Bronchial epithelial cell (primary cell): ENCODE measurements at regions not wholly inside any gene's neighbourhood (a gene's known extent, or its start where the extent isn't known, plus 50 kb on each side); places are given as distances from the start of the nearest gene placed in this dataset.

Experiments
- DNase-seq: peaks from one replicate; pipeline ENCODE4 v3.0.0-alpha.2; 2010; ENCODE audit warnings: low read depth
- FAIRE-seq: peaks from 2 replicates; lab custom pipeline; 2011; peaks lifted over from hg19 to GRCh38; lab: Jason Lieb, UNC
- H3K27me3 ChIP-seq: 2 replicates; pipeline ENCODE4 v1.5.1; 2011; ENCODE audit warnings: low read length; ENCODE audit not compliant: control insufficient read depth, insufficient read depth
- H3K36me3 ChIP-seq: 2 replicates; pipeline ENCODE4 v1.5.1; 2011; ENCODE audit warnings: low read length; ENCODE audit not compliant: control insufficient read depth, insufficient read depth
- H3K4me3 ChIP-seq: 2 replicates; pipeline ENCODE4 v1.5.1; 2011; ENCODE audit warnings: mild to moderate bottlenecking, low read depth, low read length, control low read depth
- TF ChIP-seq, protein P1 (sequence below): IDR thresholded peaks from 2 replicates; pipeline ENCODE4 v1.5.1; 2011; ENCODE audit warnings: mild to moderate bottlenecking, moderate library complexity, low read length, control low read depth, inconsistent platforms; ENCODE audit not compliant: insufficient read depth, severe bottlenecking

DNA sequence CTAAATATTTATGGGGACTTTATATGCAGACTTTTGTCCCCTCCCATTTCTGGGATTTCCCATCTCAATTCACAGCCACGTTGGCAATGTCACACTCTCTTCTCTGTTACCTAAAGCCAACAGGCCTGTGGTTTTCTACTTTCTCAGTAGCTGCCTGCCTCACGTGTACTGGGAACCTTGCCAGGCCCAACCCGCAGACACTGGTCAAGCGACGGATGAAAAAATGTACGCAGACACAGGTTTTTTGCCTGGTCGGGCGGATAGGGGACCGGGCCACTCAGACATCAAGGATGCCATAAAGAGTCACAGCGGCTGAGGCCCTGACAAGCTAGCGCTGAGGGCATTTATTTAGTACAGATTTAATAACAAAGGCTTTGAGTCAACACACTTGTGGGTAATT is 204.4 kb upstream of the DPP6 start:
- no peaks in the 10 kb centered on the region for H3K27me3 ChIP-seq
- no peak for DNase-seq
- no peak overlapping the region for H3K4me3 ChIP-seq
- no peaks in the 10 kb centered on the region for H3K36me3 ChIP-seq
- TF ChIP-seq, protein P1, sequence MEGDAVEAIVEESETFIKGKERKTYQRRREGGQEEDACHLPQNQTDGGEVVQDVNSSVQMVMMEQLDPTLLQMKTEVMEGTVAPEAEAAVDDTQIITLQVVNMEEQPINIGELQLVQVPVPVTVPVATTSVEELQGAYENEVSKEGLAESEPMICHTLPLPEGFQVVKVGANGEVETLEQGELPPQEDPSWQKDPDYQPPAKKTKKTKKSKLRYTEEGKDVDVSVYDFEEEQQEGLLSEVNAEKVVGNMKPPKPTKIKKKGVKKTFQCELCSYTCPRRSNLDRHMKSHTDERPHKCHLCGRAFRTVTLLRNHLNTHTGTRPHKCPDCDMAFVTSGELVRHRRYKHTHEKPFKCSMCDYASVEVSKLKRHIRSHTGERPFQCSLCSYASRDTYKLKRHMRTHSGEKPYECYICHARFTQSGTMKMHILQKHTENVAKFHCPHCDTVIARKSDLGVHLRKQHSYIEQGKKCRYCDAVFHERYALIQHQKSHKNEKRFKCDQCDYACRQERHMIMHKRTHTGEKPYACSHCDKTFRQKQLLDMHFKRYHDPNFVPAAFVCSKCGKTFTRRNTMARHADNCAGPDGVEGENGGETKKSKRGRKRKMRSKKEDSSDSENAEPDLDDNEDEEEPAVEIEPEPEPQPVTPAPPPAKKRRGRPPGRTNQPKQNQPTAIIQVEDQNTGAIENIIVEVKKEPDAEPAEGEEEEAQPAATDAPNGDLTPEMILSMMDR, result no peak
- no peak for FAIRE-seq

DNA sequence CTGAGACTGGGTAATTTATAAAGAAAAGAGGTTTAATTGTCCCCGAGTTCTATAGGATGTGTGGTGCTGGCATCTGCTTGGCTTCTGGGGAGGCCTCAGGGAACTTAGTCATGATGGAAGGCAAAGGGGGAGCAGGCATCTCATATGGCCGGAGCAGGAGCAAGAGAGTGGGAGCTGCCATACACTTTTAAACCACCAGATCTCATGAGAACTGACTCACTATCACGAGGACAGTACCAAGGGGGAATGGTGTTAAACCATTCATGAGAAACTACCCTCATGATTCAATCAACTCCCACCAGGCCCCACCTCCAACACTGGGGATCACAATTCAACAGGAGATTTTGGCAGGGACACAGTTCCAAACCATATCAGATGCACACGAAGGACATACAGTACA is 199.9 kb upstream of the DPP6 start:
- DNase-seq, result no peak
- Histone ChIP-seq H3K27me3 (no peaks in the 10 kb centered on the region), H3K4me3 (no peak overlapping the region), H3K36me3 (no peaks in the 10 kb centered on the region)
- FAIRE-seq, result no peak
- TF ChIP-seq, protein P1, result no peak

DNA sequence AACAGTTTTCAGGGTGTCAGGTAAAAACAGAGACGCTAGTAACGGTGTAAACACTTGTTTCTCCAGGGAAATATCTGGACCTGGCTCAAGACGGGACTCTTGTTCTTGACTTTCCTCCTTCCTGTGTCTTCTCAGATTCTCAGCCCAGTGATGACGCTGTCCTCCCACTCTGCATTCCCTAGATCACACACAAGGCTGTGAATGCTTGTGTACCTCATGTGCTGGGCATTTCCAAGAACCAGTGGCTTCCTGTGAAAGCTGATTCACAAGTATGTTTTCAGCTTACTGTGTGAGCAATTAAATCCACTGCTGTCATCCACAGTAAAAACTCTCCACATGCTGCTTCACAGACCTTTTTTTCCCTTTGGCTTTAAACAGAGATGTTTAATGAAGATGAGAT is 193.8 kb upstream of the DPP6 start:
- TF ChIP-seq, protein P1, result no peak
- Histone ChIP-seq H3K4me3 (no peak overlapping the region), H3K36me3 (no peaks in the 10 kb centered on the region), H3K27me3 (no peaks in the 10 kb centered on the region)
- DNase-seq (no peak), FAIRE-seq (no peak)

DNA sequence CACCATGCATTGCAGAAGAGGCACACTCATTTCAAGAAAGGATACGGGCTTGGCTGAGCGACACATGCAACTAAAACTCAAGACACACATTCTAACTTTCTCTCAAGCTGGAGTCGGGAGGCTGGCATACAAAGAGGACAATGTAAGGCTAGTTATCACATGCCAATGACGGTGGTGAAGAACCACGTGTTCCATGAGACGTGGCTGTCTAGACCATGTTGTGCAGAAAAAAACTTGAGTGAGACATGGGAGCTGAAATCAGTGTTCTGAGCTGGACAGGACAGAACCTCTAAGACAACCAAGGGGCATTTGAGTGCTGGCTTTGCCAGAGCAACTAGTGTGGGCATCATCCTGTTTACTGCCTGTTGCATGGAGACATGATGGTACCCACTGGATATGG is 193.0 kb upstream of the DPP6 start:
- Histone ChIP-seq H3K36me3 (no peaks in the 10 kb centered on the region), H3K4me3 (no peak overlapping the region), H3K27me3 (no peaks in the 10 kb centered on the region)
- FAIRE-seq (peak; percentile 60), DNase-seq (no peak)
- TF ChIP-seq, protein P1, result no peak

DNA sequence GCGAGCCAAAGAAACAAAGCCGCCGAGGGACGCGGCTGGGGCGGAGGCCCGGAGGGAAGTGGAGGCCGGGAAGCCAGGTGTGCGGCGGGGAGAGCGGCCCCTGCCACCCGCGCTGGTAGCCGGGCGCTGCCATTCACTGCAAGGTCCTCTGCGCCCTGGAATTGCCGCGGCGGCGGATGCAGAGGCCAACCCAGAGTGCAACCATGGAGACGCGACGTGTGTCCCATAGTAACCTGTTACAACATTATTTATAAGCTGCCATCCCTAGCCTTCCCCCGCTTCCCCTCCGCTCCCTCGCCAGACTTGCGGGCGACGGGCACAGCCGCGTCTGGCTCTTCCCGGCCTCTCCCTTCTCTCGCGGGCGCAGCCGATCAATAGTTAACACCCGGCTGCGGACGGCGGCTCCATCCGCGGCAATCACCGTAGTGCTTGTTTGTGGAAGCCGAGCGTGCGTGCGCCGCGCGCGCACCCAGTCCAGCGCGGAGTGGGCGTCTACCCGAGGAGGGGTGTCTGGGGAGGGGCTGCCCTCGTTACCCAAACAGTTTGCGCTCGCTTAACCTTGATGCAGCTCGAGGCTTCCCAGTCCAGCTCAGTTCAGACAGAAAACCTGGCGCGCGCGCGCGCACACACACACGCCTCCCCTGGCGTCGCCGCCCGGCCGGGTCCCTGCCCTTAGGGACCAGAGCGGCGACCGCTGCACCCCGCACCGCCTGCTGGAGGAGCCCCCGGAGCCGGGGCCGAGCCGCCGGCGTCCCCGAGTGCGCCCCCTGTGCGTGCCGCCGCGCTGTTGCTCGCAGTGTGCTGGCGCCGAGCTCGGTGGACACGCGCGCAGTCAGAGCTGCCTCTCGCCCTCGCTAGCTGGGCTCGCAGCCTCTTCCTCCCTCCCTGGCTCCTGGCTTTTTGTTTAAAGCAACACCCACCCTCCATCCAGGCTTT is 165.4 kb upstream of the DPP6 start:
- TF ChIP-seq, protein P1, result no peak
- DNase-seq (no peak), FAIRE-seq (no peak)
- H3K4me3 ChIP-seq, result no peak overlapping the region
- peaks cover 1% of the 10 kb centered on the region for H3K27me3 ChIP-seq
- H3K36me3 ChIP-seq, result no peaks in the 10 kb centered on the region
